HEK293 (cell line): ENCODE measurements at regions not wholly inside any gene's neighbourhood (a gene's known extent, or its start where the extent isn't known, plus 50 kb on each side); places are given as distances from the start of the nearest gene placed in this dataset.

Experiments
- SCRT2 ChIP-seq: fragments of 450-650 bp; formaldehyde crosslinking; IDR thresholded peaks from 2 replicates; pipeline ENCODE4 v1.5.1; 2016; ENCODE audit warnings: missing biosample characterization, missing genetic modification characterization
- ZNF639 ChIP-seq: fragments of 450-650 bp; formaldehyde crosslinking; IDR thresholded peaks from 2 replicates; pipeline ENCODE4 v1.5.1; 2016; ENCODE audit warnings: missing biosample characterization, missing genetic modification characterization
- TF ChIP-seq, protein P1 (sequence below): fragments of 450-650 bp; formaldehyde crosslinking; IDR thresholded peaks from 2 replicates; pipeline ENCODE4 v1.5.1; 2016; ENCODE audit warnings: missing biosample characterization, missing genetic modification characterization
- TF ChIP-seq, protein P2 (sequence below): fragments of 450-650 bp; formaldehyde crosslinking; IDR thresholded peaks from 2 replicates; pipeline ENCODE4 v1.5.1; 2016; ENCODE audit warnings: missing biosample characterization, missing genetic modification characterization

DNA sequence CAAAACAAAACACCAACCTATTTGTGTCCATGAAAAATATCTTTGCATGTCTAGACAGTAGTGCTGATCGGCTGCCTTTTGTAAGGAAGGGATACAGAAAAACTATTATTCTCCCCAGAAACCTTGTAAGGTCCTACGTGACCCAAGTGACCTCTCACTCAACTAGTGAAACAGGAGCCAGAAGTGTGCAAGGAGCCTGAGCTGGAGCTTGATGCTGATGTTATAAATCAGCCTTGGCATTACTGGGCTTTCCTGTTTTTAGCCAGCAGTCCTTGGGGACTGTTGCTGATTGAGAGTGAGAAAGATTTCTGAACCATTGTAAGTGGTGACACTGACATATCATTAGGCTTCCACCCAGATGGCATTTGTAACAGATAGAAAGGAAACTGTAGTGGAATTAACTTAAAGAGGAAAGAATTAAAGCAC, 100.8 kb upstream of the LIMCH1 start:
- TF ChIP-seq SCRT2 (no peak), ZNF639 (no peak)
- TF ChIP-seq, protein P1, sequence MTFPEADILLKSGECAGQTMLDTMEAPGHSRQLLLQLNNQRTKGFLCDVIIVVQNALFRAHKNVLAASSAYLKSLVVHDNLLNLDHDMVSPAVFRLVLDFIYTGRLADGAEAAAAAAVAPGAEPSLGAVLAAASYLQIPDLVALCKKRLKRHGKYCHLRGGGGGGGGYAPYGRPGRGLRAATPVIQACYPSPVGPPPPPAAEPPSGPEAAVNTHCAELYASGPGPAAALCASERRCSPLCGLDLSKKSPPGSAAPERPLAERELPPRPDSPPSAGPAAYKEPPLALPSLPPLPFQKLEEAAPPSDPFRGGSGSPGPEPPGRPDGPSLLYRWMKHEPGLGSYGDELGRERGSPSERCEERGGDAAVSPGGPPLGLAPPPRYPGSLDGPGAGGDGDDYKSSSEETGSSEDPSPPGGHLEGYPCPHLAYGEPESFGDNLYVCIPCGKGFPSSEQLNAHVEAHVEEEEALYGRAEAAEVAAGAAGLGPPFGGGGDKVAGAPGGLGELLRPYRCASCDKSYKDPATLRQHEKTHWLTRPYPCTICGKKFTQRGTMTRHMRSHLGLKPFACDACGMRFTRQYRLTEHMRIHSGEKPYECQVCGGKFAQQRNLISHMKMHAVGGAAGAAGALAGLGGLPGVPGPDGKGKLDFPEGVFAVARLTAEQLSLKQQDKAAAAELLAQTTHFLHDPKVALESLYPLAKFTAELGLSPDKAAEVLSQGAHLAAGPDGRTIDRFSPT (tag by site-specific recombination), result no peak
- TF ChIP-seq, protein P2, sequence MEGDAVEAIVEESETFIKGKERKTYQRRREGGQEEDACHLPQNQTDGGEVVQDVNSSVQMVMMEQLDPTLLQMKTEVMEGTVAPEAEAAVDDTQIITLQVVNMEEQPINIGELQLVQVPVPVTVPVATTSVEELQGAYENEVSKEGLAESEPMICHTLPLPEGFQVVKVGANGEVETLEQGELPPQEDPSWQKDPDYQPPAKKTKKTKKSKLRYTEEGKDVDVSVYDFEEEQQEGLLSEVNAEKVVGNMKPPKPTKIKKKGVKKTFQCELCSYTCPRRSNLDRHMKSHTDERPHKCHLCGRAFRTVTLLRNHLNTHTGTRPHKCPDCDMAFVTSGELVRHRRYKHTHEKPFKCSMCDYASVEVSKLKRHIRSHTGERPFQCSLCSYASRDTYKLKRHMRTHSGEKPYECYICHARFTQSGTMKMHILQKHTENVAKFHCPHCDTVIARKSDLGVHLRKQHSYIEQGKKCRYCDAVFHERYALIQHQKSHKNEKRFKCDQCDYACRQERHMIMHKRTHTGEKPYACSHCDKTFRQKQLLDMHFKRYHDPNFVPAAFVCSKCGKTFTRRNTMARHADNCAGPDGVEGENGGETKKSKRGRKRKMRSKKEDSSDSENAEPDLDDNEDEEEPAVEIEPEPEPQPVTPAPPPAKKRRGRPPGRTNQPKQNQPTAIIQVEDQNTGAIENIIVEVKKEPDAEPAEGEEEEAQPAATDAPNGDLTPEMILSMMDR (tag by site-specific recombination), result no peak
